HepG2 (cell line): ENCODE measurements at regions not wholly inside any gene's neighbourhood (a gene's known extent, or its start where the extent isn't known, plus 50 kb on each side); places are given as distances from the start of the nearest gene placed in this dataset.

ENCODE experiments used
- ATAC-seq: fragments of 200-7000 bp; cut with Tn5 transposase; 3 replicates; pipeline ENCODE4 v1.9.1; 2020; ENCODE audit warnings: mild to moderate bottlenecking, moderate library complexity
- BruUV-seq: library from RNA; stranded (reverse); fragments of 400-500 nt; replicated peaks from 2 replicates; lab custom pipeline; 2021; lab: Mats Ljungman, UMichigan
- CTCF ChIA-PET: fragments of 300-600 bp; formaldehyde crosslinking; extraction: SDS; loops from one replicate; lab custom pipeline; 2021; ENCODE audit warnings: low total read pairs, inconsistent platforms, low intra/inter-chr PET ratio; lab: Yijun Ruan, JAX
- POLR2A ChIA-PET: fragments of 350-600 bp; sonication (Branson Sonifier 250); formaldehyde crosslinking; loops from one replicate; lab custom pipeline; 2020; ENCODE audit warnings: antibody characterized with exemption, inconsistent platforms; lab: Yijun Ruan, JAX
- DNase-seq: peaks from one replicate; pipeline ENCODE4 v3.0.0-alpha.2; 2015; ENCODE audit warnings: low spot score
- FAIRE-seq: peaks from 3 replicates; lab custom pipeline; 2011; peaks lifted over from hg19 to GRCh38; lab: Jason Lieb, UNC
- H2AFZ ChIP-seq: one replicate; pipeline ENCODE4 v1.6.1; 2011; ENCODE audit warnings: low read length, inconsistent platforms
- H3K27ac ChIP-seq: fragments of 300-600 bp; 3 replicates; pipeline ENCODE4 v1.8.0; 2011; ENCODE audit warnings: mixed run types, mild to moderate bottlenecking, mixed read lengths, low read length, inconsistent platforms; ENCODE audit not compliant: insufficient read depth; ENCODE audit errors: extremely low read length
- H3K27me3 ChIP-seq, 2 experiments: fragments of 200-600 bp in 1 of 2; 2 replicates in 1 of 2; 3 replicates in 1 of 2; pipeline versions ENCODE4 v1.6.0 to v1.8.0; 2011; ENCODE audit warnings: low read length in 2 of 2, mild to moderate bottlenecking in 2 of 2, moderate library complexity in 2 of 2, inconsistent platforms in 1 of 2; ENCODE audit not compliant: insufficient read depth in 2 of 2, control insufficient read depth in 1 of 2
- H3K36me3 ChIP-seq, 2 experiments: fragments of 200-600 bp in 1 of 2; replicated peaks in 1 of 2; 2 replicates in 1 of 2; 3 replicates in 1 of 2; pipeline versions ENCODE4 v1.5.1 to v1.8.0; 2011; ENCODE audit warnings: low read length in 2 of 2, inconsistent platforms in 1 of 2; ENCODE audit not compliant: insufficient read depth in 2 of 2, control insufficient read depth in 1 of 2
- H3K4me1 ChIP-seq: 2 replicates; pipeline ENCODE4 v1.5.1; 2012; ENCODE audit warnings: low read length, inconsistent platforms; ENCODE audit not compliant: insufficient read depth
- H3K4me2 ChIP-seq: 2 replicates; pipeline ENCODE4 v1.6.0; 2011; ENCODE audit warnings: low read depth, low read length, inconsistent platforms
- H3K4me3 ChIP-seq, 3 experiments: fragments of 200-600 bp in 1 of 3; sonication (generic), shearing (Covaris generic) in 1 of 3; replicated peaks in 1 of 3; 2 replicates each; pipeline ENCODE4 v1.5.1; 2011 to 2016; ENCODE audit warnings: low read length in 3 of 3, inconsistent platforms in 2 of 3, low read depth in 2 of 3, mild to moderate bottlenecking in 2 of 3, control low read depth in 1 of 3, mixed read lengths in 1 of 3; ENCODE audit not compliant: insufficient read depth in 1 of 3
- H3K79me2 ChIP-seq: one replicate; pipeline ENCODE4 v1.6.1; 2011; ENCODE audit warnings: low read length, inconsistent platforms; ENCODE audit not compliant: insufficient read depth
- H3K9ac ChIP-seq: 2 replicates; pipeline ENCODE4 v1.6.0; 2011; ENCODE audit warnings: mild to moderate bottlenecking, low read depth, low read length, inconsistent platforms; ENCODE audit not compliant: insufficient read depth
- H3K9me3 ChIP-seq: 2 replicates; pipeline ENCODE4 v1.5.1; 2012; ENCODE audit warnings: mild to moderate bottlenecking, low read length
- H4K20me1 ChIP-seq: 2 replicates; pipeline ENCODE4 v1.6.0; 2011; ENCODE audit warnings: inconsistent platforms, mild to moderate bottlenecking, low read length, moderate library complexity; ENCODE audit not compliant: insufficient read depth
- ARID2 ChIP-seq: sonication (generic); formaldehyde crosslinking; IDR thresholded peaks from 2 replicates; pipeline ENCODE4 v1.8.1; 2022; ENCODE audit warnings: mild to moderate bottlenecking, missing genetic modification reagents, borderline replicate concordance
- CHCHD3 ChIP-seq: sonication (generic); formaldehyde crosslinking; IDR thresholded peaks from 2 replicates; pipeline ENCODE4 v1.8.0; 2022; ENCODE audit warnings: mild to moderate bottlenecking, missing genetic modification reagents, moderate library complexity
- DPF2 ChIP-seq: sonication (generic); formaldehyde crosslinking; IDR thresholded peaks from 2 replicates; pipeline ENCODE4 v1.4.0; 2020; ENCODE audit warnings: mild to moderate bottlenecking, low read depth, missing genetic modification reagents, borderline replicate concordance
- GATAD1 ChIP-seq: IDR thresholded peaks from 2 replicates; pipeline ENCODE4 v1.6.1; 2016; ENCODE audit warnings: missing genetic modification reagents, missing compliant biosample characterization
- ISX ChIP-seq: sonication (generic); formaldehyde crosslinking; conservative IDR thresholded peaks from 2 replicates; pipeline ENCODE4 v1.5.0; 2020; ENCODE audit warnings: missing genetic modification reagents
- ZNF761 ChIP-seq: sonication (generic); formaldehyde crosslinking; conservative IDR thresholded peaks from 2 replicates; pipeline ENCODE4 v1.4.0; 2020; ENCODE audit warnings: mild to moderate bottlenecking, missing genetic modification reagents
- WGBS: methylation state at CpG from one replicate; pipeline ENCODE4 v1.1.6; 2017; ENCODE audit warnings: low lambda C conversion rate; 5-methylcytosine and 5-hydroxymethylcytosine counted together
- in situ Hi-C: cut with HindIII; loops from 2 replicates; pipeline ENCODE4 v1.10.0; 2017; ENCODE audit warnings: low pct_unique_long_range_greater_than_20kb; ENCODE audit not compliant: extremely low pct_ligation_motif_present
- intact Hi-C: fragments of 100-400 bp; cut with micrococcal nuclease; formaldehyde crosslinking; loops from one replicate; pipeline ENCODE4 v1.10.0; 2022; ENCODE audit not compliant: unreplicated experiment

GRCh38 chr2:59019566-59020159 lies 778.5 kb upstream of the FANCL start:
- Histone ChIP-seq H3K4me1 (no peaks in the 10 kb centered on the region), H4K20me1 (no peaks in the 10 kb centered on the region), H3K9ac (no peak overlapping the region), H3K4me3 (no peak overlapping the region), H2AFZ (no peak overlapping the region), H3K79me2 (no peaks in the 10 kb centered on the region), H3K27me3 (no peaks in the 10 kb centered on the region), H3K36me3 (no peaks in the 10 kb centered on the region), H3K4me2 (no peak overlapping the region), H3K27ac (no peak overlapping the region), H3K9me3 (no peaks in the 10 kb centered on the region)
- ChIA-PET POLR2A (no interaction called here), CTCF (no interaction called here)
- no peak for ATAC-seq
- BruUV-seq = no TSS peak
- no peak for FAIRE-seq
- in situ Hi-C loops (loop anchor here (25.0 kb wide), 1 partner anchor 1568 kb away; no protein-coding TSS in a partner anchor), intact Hi-C loops (loop anchor here (10.0 kb wide), 2 partner anchors 285 to 565 kb away; no protein-coding TSS in a partner anchor)
- DNase-seq = no peak
- WGBS = 8% methylated on average over 7 of the region's 7 CpGs
- TF ChIP-seq ISX (CRISPR knock-in tag) = no peak
- no peak for TF ChIP-seq GATAD1 (CRISPR knock-in tag)
- no peak for TF ChIP-seq DPF2

- POLR2A ChIA-PET = no interaction called here
- in situ Hi-C loops = loop anchor here (25.0 kb wide), 1 partner anchor 1569 kb away; no protein-coding TSS in a partner anchor
- no peak overlapping the region for H3K27ac ChIP-seq
- no peaks in the 10 kb centered on the region for H3K27me3 ChIP-seq
- no peak overlapping the region for H3K4me2 ChIP-seq
- CTCF ChIA-PET = no interaction called here
- H3K4me3 ChIP-seq = no peak overlapping the region
- no peak for DNase-seq
- H3K9ac ChIP-seq = no peak overlapping the region
- intact Hi-C loops = no loop called here
- ATAC-seq = no peak
- no peaks in the 10 kb centered on the region for H3K36me3 ChIP-seq
- no TSS peak for BruUV-seq
- FAIRE-seq = no peak
- no peaks in the 10 kb centered on the region for H3K79me2 ChIP-seq
- H3K9me3 ChIP-seq = no peaks in the 10 kb centered on the region
- no peaks in the 10 kb centered on the region for H4K20me1 ChIP-seq
- H3K4me1 ChIP-seq = no peaks in the 10 kb centered on the region
- 4% methylated on average over 3 of the region's 3 CpGs for whole genome bisulfite sequencing
- TF ChIP-seq ZNF761 (no peak), ARID2 (no peak), CHCHD3 (CRISPR knock-in tag) (no peak)
- no peak overlapping the region for H2AFZ ChIP-seq
Observed at GRCh38 chr2:59018737-59019136, 777.6 kb upstream of the FANCL start.
